ENCODE measurements at regions not wholly inside any gene's neighbourhood (a gene's known extent, or its start where the extent isn't known, plus 50 kb on each side); places are given as distances from the start of the nearest gene placed in this dataset.

DNA sequence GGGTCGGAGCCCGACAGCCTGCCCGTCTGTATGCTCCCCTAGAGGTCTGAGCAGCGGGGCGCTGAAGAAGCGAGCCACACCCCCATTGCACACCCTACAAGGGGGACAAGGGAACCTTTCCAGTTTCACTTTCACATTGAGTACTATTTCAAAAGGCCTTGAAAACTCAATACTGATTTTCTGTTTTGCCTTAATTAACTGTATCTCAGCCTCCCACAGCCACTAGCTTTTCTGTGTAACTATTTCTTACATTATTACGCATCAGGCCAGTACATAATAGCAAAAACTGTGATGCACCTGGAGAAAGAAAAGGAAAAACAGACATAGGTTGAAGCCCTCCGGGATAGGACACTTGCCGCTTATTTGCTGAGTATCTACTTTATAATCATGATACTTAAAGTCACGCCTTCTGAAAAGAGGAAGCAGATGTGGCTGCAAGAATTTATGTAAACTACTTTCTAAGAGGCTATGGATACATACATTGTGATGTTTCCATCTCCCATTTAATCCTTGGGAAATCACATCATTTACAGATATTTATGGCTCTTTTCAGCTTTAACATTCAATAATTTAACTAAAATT is 1719.5 kb downstream of the MRPL39 start:
- Histone ChIP-seq H3K36me3 (ENCODE audit: insufficient read depth) (no peaks in the 10 kb centered on the region; the same call in 1 of the 2 replicates), H3K4me2 (no peak overlapping the region), H2AFZ (no peak overlapping the region), H3K4me3 (no peak overlapping the region), H3F3A (replicated peaks; ENCODE audit: low read depth) (no peaks in the 10 kb centered on the region), H3K79me2 (replicated peaks; ENCODE audit: insufficient read depth) (no peaks in the 10 kb centered on the region), H4K20me1 (replicated peaks; ENCODE audit: insufficient read depth) (no peaks in the 10 kb centered on the region), H3K4me1 (ENCODE audit: insufficient read depth) (no peaks in the 10 kb centered on the region), H3K27me3 (ENCODE audit: insufficient read depth) (no peaks in the 10 kb centered on the region), H3K27ac (ENCODE audit: low read depth) (no peak overlapping the region), H3K9me2 (ENCODE audit: insufficient read depth) (no peaks in the 10 kb centered on the region)
- peaks cover 3% of the 10 kb centered on the region; the same call in 1 of the 3 replicates for H3K36me3 Mint-ChIP-seq (ENCODE audit: low read depth)
- ATAC-seq (no peak), DNase-seq (ENCODE audit: low spot score) (no peak)
- TF ChIP-seq STAT1 (IDR thresholded peaks at IDR 0.05; ENCODE audit: unreplicated experiment) (no peak), NANOG (IDR thresholded peaks at IDR 0.05; ENCODE audit: borderline replicate concordance) (no peak), ZNF331 (CRISPR knock-in tag; IDR thresholded peaks at IDR 0.05; ENCODE audit: low read depth) (no peak), POLR2AphosphoS5 (IDR thresholded peaks at IDR 0.05; ENCODE audit: low read depth) (no peak), EZH2 (IDR thresholded peaks at IDR 0.05; ENCODE audit: low read depth, unreplicated experiment) (no peak), CREB1 (CRISPR knock-in tag; IDR thresholded peaks at IDR 0.05; ENCODE audit: low read depth) (no peak), EZH2phosphoT487 (IDR thresholded peaks at IDR 0.05; ENCODE audit: unreplicated experiment) (no peak), ZNF114 (CRISPR knock-in tag; IDR thresholded peaks at IDR 0.05) (no peak), JUNB (IDR thresholded peaks at IDR 0.05; ENCODE audit: unreplicated experiment) (no peak)
- TF ChIP-seq, protein P1, sequence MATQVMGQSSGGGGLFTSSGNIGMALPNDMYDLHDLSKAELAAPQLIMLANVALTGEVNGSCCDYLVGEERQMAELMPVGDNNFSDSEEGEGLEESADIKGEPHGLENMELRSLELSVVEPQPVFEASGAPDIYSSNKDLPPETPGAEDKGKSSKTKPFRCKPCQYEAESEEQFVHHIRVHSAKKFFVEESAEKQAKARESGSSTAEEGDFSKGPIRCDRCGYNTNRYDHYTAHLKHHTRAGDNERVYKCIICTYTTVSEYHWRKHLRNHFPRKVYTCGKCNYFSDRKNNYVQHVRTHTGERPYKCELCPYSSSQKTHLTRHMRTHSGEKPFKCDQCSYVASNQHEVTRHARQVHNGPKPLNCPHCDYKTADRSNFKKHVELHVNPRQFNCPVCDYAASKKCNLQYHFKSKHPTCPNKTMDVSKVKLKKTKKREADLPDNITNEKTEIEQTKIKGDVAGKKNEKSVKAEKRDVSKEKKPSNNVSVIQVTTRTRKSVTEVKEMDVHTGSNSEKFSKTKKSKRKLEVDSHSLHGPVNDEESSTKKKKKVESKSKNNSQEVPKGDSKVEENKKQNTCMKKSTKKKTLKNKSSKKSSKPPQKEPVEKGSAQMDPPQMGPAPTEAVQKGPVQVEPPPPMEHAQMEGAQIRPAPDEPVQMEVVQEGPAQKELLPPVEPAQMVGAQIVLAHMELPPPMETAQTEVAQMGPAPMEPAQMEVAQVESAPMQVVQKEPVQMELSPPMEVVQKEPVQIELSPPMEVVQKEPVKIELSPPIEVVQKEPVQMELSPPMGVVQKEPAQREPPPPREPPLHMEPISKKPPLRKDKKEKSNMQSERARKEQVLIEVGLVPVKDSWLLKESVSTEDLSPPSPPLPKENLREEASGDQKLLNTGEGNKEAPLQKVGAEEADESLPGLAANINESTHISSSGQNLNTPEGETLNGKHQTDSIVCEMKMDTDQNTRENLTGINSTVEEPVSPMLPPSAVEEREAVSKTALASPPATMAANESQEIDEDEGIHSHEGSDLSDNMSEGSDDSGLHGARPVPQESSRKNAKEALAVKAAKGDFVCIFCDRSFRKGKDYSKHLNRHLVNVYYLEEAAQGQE (IDR thresholded peaks at IDR 0.05; ENCODE audit: unreplicated experiment) = no peak
- TF ChIP-seq, protein P2, sequence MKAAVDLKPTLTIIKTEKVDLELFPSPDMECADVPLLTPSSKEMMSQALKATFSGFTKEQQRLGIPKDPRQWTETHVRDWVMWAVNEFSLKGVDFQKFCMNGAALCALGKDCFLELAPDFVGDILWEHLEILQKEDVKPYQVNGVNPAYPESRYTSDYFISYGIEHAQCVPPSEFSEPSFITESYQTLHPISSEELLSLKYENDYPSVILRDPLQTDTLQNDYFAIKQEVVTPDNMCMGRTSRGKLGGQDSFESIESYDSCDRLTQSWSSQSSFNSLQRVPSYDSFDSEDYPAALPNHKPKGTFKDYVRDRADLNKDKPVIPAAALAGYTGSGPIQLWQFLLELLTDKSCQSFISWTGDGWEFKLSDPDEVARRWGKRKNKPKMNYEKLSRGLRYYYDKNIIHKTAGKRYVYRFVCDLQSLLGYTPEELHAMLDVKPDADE (IDR thresholded peaks at IDR 0.05) = no peak
- TF ChIP-seq, protein P3, sequence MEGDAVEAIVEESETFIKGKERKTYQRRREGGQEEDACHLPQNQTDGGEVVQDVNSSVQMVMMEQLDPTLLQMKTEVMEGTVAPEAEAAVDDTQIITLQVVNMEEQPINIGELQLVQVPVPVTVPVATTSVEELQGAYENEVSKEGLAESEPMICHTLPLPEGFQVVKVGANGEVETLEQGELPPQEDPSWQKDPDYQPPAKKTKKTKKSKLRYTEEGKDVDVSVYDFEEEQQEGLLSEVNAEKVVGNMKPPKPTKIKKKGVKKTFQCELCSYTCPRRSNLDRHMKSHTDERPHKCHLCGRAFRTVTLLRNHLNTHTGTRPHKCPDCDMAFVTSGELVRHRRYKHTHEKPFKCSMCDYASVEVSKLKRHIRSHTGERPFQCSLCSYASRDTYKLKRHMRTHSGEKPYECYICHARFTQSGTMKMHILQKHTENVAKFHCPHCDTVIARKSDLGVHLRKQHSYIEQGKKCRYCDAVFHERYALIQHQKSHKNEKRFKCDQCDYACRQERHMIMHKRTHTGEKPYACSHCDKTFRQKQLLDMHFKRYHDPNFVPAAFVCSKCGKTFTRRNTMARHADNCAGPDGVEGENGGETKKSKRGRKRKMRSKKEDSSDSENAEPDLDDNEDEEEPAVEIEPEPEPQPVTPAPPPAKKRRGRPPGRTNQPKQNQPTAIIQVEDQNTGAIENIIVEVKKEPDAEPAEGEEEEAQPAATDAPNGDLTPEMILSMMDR (conservative IDR thresholded peaks at IDR 0.05; ENCODE audit: low read depth in 2 of 2) = no peak
- TF ChIP-seq, protein P4, sequence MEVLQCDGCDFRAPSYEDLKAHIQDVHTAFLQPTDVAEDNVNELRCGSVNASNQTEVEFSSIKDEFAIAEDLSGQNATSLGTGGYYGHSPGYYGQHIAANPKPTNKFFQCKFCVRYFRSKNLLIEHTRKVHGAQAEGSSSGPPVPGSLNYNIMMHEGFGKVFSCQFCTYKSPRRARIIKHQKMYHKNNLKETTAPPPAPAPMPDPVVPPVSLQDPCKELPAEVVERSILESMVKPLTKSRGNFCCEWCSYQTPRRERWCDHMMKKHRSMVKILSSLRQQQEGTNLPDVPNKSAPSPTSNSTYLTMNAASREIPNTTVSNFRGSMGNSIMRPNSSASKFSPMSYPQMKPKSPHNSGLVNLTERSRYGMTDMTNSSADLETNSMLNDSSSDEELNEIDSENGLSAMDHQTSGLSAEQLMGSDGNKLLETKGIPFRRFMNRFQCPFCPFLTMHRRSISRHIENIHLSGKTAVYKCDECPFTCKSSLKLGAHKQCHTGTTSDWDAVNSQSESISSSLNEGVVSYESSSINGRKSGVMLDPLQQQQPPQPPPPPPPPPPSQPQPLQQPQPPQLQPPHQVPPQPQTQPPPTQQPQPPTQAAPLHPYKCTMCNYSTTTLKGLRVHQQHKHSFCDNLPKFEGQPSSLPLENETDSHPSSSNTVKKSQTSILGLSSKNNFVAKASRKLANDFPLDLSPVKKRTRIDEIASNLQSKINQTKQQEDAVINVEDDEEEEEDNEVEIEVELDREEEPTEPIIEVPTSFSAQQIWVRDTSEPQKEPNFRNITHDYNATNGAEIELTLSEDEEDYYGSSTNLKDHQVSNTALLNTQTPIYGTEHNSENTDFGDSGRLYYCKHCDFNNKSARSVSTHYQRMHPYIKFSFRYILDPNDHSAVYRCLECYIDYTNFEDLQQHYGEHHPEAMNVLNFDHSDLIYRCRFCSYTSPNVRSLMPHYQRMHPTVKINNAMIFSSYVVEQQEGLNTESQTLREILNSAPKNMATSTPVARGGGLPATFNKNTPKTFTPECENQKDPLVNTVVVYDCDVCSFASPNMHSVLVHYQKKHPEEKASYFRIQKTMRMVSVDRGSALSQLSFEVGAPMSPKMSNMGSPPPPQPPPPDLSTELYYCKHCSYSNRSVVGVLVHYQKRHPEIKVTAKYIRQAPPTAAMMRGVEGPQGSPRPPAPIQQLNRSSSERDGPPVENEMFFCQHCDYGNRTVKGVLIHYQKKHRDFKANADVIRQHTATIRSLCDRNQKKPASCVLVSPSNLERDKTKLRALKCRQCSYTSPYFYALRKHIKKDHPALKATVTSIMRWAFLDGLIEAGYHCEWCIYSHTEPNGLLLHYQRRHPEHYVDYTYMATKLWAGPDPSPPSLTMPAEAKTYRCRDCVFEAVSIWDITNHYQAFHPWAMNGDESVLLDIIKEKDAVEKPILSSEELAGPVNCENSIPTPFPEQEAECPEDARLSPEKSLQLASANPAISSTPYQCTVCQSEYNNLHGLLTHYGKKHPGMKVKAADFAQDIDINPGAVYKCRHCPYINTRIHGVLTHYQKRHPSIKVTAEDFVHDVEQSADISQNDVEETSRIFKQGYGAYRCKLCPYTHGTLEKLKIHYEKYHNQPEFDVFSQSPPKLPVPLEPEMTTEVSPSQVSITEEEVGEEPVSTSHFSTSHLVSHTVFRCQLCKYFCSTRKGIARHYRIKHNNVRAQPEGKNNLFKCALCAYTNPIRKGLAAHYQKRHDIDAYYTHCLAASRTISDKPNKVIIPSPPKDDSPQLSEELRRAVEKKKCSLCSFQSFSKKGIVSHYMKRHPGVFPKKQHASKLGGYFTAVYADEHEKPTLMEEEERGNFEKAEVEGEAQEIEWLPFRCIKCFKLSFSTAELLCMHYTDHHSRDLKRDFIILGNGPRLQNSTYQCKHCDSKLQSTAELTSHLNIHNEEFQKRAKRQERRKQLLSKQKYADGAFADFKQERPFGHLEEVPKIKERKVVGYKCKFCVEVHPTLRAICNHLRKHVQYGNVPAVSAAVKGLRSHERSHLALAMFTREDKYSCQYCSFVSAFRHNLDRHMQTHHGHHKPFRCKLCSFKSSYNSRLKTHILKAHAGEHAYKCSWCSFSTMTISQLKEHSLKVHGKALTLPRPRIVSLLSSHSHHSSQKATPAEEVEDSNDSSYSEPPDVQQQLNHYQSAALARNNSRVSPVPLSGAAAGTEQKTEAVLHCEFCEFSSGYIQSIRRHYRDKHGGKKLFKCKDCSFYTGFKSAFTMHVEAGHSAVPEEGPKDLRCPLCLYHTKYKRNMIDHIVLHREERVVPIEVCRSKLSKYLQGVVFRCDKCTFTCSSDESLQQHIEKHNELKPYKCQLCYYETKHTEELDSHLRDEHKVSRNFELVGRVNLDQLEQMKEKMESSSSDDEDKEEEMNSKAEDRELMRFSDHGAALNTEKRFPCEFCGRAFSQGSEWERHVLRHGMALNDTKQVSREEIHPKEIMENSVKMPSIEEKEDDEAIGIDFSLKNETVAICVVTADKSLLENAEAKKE (CRISPR knock-in tag; IDR thresholded peaks at IDR 0.05) = no peak
- no peak overlapping the region for H3K4me3 Mint-ChIP-seq
- H3K27me3 Mint-ChIP-seq (ENCODE audit: insufficient read depth, low read depth, poor library complexity) = peaks cover 2% of the 10 kb centered on the region
- H3K9me3 Mint-ChIP-seq = peaks cover 80% of the 10 kb centered on the region
- no peaks in the 10 kb centered on the region for H3K4me1 Mint-ChIP-seq
- H3K27ac Mint-ChIP-seq = no peak overlapping the region

Measured in GM23338 (cell line).